Medulla oblongata (tissue), 1 donor: ENCODE measurements at regions not wholly inside any gene's neighbourhood (a gene's known extent, or its start where the extent isn't known, plus 50 kb on each side); places are given as distances from the start of the nearest gene placed in this dataset.
A peak's percentile ranks its signal among the peaks of the same experiment; 100 is the strongest.

Source experiments
- DNase-seq: peaks from one replicate; pipeline ENCODE4 v3.0.0-alpha.2; 2015; ENCODE audit errors: extremely low spot score

- DNase-seq = no peak
These were observed 147.5 kb upstream of the RBFOX1 start for GRCh38 chr16:7185165-7185564.

DNA sequence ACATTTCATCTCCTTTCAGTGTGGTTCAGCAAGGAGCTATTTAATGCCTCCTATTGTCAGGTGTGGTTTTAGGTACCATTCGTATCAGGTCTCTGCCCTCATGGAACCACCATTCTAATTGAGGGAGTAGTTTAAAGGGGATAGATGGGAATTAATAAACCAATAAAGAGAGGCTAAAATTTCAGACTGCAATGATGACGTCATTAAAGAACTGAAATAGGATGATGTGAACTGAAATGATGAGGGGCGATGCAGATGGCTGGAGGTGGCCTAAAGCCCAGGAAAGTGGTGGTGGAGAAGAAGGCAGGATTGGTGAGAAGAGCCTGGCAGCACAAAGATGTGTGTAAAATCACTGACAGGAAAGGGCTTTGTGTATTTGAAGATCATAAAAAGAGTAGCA lies 148.9 kb upstream of the RBFOX1 start:
- no peak for DNase-seq

DNA sequence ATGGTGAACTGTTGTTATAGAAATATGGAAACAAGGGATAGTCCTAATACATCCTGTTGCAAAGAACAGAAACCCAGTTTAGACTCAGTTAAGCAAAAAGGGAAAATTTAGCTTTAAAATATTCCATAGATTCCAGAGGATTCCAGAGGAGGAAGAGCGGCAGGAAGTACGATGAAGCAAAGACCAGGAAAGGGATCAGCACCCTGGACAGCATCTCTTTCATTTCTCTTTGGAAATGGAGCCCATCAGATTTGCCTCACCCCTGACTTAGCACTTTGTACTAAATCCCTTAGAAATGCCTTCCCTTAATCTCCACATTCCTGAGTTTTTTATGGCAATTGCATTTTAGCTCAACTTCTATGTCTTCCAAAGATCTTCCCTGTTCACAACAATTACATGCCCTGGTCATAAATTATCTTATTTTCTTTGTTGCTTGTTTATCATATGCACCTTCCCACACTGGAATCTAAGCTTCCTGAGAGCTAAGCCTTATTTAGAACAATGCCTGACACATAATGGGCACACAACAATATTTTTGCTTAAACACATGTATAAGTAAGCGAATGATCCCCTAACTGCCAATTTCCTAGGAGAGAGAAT lies 150.0 kb upstream of the RBFOX1 start:
- DNase-seq = no peak

GRCh38 chr16:7177875-7178274 lies 154.8 kb upstream of the RBFOX1 start:
- DNase-seq = no peak

- no peak for DNase-seq
These were observed 161.5 kb upstream of the RBFOX1 start for GRCh38 chr16:7171151-7171550.

DNA sequence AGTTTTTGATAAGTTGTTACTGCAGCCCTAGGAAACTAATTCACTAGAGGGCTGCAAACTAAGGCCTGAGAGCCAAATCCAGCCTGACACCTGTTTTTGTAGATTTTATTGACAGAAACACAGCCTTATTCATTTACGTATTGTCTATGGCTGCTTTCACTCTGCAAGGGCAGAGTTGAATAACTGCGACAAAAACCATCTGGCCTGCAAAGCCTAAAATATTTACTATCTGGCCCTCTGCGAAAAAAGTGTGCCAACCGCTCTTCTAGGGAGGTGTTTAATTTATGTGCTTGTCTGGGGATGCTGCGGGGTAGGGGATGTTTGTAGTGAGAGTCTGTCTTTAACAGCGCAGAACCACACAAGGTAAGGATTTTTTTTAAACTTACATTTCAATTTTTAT lies 165.0 kb upstream of the RBFOX1 start:
- no peak for DNase-seq

GRCh38 chr16:7161891-7162290 lies 170.8 kb upstream of the RBFOX1 start:
- DNase-seq = peak; percentile 6

DNA sequence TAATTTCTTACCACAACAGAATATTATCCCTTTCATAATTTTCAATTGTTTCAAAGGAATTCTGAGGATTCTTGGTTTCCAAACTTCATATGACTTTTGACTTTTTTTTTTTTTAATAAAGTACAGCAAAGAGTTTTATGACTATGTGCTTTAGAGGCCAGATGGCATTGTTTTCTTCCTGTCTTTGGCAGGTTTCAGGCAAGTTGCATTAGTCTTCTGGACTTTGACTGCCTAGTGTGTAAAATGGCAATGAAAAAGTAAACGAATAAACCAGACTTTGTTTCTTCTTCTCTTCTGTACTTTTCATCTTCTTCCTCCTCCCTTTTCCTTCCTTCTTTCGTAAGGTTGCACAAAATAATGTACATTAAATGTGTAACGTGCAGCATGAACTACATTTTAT lies 172.6 kb upstream of the RBFOX1 start:
- no peak for DNase-seq

GRCh38 chr16:7158481-7158880 lies 174.2 kb upstream of the RBFOX1 start:
- DNase-seq = no peak

DNA sequence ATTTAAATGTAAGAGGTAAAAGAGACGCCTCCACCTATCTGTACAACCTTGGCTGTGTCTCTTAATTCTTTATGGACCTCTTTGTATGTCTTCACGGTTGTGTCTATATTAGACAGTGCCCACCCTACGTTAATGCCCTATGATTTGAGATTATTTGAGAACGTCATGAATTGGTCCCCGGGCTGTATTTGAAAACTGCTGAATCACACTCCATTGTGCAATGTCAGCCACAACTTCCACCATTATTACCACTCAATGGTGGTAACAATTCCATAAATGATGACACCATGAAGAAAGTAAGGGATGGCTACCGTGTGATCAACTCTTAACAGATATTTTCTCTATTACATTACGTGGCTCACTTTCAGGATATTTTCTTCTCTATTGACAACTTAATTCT lies 182.4 kb upstream of the RBFOX1 start:
- no peak for DNase-seq

GRCh38 chr16:7148606-7149005 lies 184.0 kb upstream of the RBFOX1 start:
- DNase-seq = no peak

- no peak for DNase-seq
These were observed 191.7 kb upstream of the RBFOX1 start for GRCh38 chr16:7140899-7141298.

DNA sequence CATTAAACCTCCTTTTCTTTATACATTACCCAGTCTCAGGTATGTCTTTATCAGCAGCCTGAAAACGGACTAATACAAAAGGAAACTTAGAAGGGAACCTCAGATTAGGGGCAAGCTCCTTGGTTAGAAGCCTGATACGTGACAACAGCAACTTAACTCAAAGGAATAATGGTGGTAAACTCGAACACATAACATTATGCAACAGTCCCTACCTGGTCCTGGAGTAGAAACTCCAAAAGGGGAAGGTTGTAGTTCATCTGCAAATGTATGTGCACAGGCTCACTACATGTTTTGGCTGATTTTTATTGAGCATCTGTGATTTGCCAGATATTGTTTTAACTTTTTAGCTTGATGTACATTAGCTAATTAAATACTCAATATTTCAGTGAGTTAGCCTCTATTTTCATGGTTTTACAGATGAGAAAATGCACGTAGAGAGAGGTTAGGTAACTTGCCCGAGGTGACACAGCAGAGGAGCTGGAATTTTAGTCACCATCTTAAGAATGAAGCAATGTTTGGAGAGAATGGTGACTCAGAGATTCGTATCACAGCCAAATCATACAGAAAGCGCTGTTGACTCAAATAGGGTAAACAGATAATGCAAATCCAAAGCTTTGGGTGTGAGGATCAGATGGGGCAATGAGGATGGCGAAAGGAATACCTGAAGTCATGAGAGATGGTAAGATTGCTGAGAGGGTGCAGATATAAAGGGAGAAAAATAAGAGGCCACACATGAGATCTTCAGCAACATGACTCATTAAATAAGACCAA lies 194.9 kb upstream of the RBFOX1 start:
- DNase-seq = no peak

- DNase-seq = no peak
These were observed 200.2 kb upstream of the RBFOX1 start for GRCh38 chr16:7132465-7132864.

DNA sequence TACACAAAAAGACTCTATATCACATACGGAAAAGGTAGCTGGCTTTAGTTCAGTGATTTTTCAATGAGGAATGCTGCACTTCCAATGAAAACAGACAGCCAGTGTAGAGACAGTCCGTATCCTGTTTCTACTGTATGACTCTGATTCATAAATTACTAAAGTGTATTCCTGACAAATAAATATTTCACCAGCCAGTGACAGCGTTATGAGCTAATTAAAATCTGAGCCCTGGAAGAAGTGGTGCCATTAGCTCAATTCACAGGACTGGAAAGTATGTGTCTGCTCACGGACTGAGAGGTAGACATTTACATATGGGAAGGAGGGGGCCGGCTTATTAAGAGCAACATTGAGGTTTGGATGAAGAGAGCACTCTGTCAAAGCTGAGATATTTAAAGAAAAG lies 207.9 kb upstream of the RBFOX1 start:
- DNase-seq = no peak

- DNase-seq = no peak
These were observed 208.4 kb upstream of the RBFOX1 start for GRCh38 chr16:7124242-7124641.

DNA sequence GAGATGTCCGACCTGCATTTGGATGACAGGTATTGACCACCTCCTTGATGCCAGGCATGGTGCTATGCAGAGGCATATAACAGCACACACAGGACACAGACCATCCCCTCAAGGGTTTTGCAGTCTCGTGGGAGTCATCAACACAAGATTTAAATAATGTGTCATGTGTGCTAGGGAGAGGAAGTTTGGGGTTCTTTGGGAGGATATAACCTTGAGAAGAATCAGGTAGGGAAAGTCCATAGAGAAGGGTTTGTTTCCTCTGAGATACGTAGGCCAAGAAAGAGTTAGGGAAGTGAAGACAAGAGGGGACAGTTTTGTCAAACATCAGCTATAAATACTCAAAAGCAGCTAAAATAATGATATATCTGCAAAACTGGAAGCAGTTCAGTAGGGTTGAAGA lies 215.9 kb upstream of the RBFOX1 start:
- no peak for DNase-seq

- DNase-seq = no peak
These were observed 216.7 kb upstream of the RBFOX1 start for GRCh38 chr16:7115898-7116297.

DNA sequence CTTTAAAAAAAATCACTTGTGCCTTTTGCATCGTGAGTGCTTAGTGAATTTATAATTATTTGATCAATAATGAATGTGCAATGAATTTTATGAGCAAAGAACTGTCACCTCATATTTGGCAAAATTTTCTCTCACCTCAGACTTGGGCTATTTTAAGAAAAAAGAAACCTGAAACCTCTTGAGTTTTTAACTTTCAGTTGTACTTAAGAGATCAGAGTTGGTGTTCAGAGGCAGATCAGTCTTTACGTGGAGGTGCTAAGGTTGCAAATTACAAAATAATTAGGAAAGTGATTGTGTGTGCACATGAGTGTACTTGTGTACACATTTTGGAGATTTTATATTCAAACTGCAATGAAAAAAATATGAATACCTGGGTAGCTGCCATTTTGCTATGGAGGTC lies 218.7 kb upstream of the RBFOX1 start:
- no peak for DNase-seq

- DNase-seq = no peak
These were observed 219.2 kb upstream of the RBFOX1 start for GRCh38 chr16:7113395-7113794.

GRCh38 chr16:7111265-7111664 lies 221.4 kb upstream of the RBFOX1 start:
- DNase-seq = no peak

- no peak for DNase-seq
These were observed 225.2 kb upstream of the RBFOX1 start for GRCh38 chr16:7107436-7107835.

DNA sequence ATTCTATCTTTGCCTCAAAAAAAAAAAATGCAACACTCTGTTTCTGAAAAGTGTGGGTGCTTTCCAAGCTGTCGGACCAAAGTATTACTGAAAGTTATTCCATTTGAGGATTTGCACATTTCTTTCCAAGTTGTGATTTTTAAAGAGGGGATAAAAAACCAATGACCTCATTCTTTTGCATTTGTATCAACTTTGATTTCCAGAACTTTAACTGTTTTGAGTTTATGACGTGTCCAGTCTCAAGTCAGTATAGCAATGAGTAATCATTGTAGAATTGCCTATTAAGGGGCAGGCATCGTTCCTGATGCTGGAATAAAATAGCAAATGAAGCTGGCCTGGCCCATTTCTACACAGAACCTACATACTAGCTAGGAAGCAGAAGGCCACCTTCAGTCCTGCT lies 229.6 kb upstream of the RBFOX1 start:
- no peak for DNase-seq

DNA sequence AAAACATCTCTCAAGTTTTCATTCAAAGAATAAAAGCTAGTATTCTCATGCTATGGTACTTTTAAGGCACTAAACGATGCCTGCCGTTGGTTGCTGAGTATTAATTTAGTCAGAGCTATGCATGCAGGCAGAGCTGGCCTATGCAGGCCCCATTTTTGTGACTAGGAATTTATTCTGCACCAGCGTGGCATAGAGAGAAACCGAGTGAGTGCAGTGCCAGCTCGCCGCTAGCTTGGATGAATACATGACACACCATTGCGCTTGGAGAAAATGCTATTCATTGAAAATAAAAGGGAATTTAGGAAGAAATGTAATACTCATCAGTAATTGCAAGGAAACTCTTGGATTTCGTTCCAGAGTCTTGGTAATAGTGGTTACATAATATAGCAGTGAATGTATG lies 231.6 kb upstream of the RBFOX1 start:
- no peak for DNase-seq
